HK-2 (cell line): ENCODE measurements at regions not wholly inside any gene's neighbourhood (a gene's known extent, or its start where the extent isn't known, plus 50 kb on each side); places are given as distances from the start of the nearest gene placed in this dataset.

Experiments used
- DNase-seq: peaks from one replicate; pipeline ENCODE4 v3.0.0-alpha.2; 2018; ENCODE audit not compliant: unreplicated experiment

DNA sequence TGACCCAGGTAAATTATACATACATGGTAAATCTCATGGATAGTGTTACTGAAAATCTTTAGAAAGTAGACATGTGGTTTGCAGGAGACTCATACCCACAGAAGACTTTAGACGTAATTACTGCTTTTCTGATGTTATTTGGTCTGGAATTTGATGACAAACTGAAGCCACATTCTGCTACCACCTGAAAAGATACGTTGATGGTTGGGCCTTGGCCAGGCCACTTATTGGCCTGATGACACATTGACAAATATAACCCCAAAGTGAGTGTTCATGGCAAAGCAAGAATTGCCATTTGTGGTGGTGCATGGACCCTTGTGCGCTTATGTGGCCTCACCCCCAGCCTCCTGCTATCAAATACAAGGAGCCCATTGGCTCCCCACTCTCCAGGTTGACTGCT, 155.6 kb downstream of the METTL4 start:
- no peak for DNase-seq

DNA sequence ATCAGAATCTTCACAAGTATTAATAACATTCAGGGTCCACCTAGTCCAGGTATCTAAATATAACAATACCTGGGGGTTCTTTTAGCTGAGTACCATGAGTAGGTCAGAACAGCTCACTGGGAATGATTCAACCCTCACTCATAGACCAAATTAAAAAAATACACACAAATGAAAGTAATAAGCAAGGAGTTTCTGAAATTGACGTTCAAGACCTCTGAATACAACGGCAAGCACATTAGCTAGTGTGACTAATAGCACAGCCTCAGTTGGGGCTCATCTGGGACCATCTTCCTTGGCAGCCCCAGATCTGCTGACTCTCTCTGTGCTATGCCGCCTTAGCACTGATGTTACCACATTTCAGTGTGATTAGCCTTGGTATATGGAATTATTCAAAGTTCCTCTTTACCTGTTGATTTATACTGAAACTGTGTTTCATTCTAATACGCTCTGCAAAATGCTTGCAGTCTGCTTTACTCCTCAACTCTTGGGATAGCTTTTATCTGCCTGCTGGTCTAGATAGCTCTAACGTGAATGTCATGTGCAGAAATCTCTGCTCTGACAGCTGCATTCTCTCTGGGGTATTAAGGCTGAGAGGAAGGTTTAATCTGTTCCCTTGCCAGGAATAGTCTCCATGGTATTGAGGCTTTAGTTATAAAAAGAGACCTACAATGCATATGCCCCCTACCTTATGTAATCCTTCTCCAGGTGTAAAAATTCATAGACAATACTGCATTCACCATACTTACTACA, 153.3 kb downstream of the METTL4 start:
- DNase-seq: no peak

DNA sequence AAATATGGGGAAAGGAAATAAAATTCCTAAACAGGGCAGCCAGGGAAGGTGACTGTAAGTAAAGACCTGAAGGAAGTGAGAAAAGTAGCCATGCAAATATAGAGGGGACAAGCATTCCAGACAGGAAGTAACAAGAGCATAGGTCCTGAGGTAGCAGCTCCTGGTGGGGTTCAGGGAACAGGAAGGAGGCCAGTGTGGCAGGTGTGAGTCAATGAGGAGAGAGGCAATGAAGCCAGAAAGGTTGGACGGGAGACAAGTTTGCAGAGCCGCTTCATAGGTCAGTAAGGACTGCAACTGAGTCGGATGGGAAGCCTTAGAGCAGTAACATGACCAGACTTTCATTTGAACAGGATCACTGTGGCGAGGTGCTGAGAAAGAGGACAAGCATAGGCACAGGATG, 150.9 kb downstream of the METTL4 start:
- DNase-seq: no peak

DNA sequence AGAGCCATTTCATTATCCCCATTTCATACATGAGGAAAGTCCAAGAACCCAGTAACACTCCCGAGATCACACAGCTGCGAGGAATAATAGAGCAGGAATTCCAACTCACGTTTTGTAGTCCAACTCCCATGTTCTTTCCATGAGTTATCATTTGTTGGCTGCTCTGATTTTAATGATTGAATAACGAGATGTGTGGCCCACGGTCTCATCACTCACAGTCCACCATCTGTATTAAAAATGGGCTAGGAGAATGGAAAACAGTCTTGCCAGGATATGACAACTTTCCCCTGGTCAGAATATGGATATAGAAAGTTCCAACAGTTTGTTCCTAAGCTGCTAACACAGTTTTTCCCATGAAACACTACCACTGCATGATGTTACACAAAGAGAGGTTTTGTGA, 147.5 kb downstream of the METTL4 start:
- no peak for DNase-seq

DNA sequence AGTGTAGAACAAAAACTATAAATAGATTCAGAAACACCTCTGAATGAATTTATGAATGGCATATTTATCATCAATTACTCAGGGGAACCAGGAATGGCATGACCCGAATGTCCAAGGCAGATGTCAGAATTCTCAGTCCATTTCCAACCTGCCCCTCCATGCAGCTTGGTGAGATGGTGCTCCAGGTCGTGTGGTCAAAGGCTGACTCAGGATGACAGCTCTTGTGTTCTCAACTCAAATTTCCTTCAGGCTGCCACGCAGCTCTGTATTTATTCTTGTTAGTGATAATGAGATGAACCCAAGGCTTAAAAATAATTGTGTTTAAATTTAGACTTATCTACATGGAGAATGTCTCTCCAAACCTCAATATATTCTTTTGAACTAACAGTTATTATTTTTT, 146.9 kb downstream of the METTL4 start:
- no peak for DNase-seq

DNA sequence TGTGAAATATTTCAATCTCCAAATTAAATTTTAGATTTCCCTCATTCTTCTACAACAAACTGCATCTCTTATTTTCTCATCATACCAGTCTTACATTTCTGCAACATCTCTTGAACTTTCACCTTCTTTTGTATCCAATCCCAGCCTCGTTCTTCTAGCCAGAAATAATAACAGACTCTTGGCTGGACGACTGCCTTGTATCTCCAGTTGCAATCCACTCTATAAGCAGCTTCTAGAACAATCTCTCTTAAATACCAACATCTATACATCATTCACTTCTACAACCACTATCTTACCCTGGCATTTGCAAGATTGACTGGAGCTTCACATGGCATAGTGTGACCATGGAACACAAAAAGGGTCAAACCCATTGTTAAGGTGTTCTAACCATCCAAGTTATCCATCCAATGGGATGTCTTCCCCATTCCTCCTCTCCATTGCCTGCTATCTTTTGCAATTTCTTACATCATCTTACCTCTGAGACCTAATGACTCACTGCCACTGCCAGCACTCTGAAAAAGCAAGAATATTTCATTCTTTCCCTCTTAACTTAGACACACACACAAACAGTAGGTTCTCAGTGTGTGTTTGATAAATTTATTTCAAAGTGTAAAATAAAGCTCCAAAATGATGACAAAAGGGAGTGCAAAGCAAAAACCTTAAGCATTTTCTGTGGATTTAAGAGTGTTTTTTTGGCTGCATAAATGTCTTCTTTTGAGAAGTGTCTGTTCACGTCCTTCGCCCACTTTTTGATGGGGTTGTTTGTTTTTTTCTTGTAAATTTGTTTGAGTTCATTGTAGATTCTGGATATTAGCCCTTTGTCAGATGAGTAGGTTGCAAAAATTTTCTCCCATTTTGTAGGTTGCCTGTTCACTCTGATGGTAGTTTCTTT, 145.6 kb downstream of the METTL4 start:
- DNase-seq: no peak

DNA sequence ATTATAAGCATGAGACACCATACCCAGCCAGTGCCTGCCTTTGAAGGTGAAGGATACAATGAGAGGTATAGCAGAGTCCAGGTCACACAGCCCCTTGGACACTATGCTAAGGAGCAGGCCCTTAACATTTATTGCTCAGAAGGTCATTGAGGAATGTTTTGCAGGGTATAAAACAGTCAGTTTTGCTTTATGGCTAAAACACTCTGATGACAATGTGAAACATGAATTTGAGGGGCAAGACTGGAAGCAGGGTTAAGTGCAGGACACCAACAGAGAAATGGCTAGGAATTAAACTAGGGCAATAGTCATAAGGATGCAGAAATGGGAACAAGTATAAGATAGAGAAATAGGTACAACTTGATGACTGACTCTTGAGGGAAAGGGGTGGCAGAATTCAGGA, 141.1 kb downstream of the METTL4 start:
- DNase-seq: no peak

DNA sequence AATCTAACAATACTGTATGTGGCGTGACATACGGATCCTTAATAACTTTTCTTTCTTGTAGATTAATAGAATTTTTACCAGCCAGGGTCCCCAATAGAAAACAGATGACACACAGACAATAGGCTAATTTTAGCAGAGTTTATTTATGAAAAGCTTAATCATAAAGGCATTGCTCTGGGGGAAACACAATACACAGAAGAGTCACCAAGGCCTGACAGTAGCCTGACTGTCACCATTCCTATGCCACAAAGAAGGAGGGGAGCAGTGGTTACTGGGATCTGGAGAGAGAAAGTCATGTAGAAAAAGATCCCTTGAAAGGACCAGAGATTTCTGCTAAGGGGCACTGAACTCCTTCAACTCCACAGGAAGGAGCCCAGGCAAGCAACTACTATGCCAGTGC, 139.5 kb downstream of the METTL4 start:
- no peak for DNase-seq

DNA sequence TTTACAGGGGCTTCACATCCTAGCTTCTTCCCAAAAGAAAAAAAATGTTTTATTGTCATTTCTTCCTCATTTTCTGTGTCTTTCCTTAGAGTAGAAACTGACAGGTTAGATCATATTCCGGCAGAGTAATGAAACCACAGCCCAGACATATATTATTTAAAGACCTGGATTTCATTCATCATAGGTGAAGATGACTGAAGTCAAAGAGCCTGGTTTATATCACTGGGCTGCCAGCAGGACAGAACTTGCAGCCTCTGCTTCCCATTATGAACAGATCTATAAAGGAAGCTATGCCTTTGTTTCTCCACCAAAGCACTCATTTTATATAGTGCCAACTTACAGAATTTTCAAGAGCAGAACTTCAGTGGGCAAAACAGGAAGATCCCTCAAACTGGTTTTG, 137.9 kb downstream of the METTL4 start:
- no peak for DNase-seq

DNA sequence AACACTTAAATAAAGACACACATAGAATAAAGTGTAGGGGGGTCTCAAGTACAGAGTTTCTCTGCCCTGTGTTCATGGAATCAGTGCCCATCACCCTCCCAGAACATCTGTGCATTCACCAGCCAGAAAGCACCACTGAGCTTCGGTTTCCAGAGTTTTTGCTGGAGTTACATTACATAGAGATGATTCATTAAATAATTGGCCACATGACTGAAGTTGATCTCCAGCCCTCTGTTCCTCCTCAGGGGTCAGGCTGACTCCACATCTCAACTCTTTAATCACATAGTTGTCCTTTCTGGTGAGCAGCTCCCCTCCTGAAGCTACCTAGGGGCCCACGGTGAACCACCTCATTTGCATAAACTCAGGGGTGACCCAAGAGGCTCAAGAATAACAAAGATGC, 129.8 kb downstream of the METTL4 start:
- DNase-seq: no peak

DNA sequence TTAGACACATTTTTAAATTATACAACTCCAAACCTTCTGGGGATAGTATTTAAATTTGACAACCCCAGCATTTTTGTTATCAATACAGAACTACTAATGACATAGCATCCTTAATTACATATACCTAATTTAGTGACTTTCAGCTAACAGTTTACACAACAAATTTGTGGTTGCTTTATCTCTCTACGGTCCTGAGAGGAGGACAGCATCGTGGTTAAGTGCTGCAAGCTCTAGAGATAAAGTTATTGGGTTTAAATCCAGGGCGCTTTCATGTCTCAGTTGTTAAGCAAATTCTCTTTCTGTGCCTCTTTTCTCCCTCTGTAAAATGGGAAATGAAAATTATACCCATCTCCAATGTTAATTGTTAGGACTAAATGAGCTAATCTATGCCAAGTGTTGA, 129.3 kb downstream of the METTL4 start:
- no peak for DNase-seq

DNA sequence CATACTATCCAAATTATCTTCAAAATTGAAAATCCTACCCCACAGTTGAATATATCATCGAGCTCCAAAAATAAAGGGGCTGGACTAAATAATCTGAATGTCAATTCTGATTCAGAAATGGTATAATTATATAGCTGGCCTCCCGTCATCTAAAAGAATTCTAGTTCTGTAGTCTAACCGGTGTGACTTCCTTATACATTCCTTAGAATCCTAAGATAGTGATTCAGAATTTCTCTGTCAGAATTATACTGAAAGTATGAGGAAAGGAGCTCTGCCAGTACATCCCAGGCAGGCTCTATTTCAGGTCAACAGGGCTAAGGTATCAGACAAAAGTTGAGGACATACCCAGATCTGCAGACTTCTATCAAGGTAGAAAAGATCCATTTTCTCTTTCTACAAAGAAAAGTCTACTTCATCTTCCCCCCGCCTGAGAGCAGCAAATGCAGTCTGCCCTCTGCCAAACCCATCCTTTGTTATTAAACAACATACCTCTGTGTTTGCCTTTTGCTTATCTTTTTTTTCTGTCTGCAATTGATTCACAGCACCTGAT, 128.5 kb downstream of the METTL4 start:
- DNase-seq: no peak

DNA sequence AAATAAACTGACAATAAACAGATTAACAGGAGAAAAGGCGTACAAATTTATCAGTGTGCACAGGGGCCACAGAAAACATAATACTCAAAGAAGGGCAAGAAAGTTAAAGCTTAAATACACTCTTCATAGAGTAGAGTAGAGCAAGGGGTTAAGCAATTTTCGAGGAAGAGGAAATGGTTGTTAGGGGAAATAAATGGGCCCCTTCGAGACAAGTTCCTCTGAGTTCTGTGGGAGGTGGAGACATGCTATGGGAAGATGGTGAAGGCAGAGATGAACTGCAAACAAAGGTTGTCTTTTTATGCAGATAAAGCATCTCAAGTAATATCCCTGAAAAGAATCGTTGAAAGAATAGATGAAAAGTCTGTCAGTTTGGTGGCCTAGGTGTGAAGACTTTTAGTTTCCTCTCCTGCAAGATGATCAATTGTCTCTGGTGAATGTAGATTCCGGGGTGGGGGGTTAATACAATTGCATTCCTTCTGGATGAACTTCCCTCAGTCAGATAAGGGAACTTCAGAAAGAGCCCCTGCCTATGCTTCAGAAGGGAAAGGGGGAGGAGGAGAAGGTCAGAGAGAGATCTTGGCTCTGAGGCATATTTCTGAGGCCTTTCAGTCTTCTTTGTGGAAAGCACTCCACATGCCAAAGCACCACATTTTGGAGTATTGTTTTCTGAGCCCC, 127.0 kb downstream of the METTL4 start:
- DNase-seq: no peak

DNA sequence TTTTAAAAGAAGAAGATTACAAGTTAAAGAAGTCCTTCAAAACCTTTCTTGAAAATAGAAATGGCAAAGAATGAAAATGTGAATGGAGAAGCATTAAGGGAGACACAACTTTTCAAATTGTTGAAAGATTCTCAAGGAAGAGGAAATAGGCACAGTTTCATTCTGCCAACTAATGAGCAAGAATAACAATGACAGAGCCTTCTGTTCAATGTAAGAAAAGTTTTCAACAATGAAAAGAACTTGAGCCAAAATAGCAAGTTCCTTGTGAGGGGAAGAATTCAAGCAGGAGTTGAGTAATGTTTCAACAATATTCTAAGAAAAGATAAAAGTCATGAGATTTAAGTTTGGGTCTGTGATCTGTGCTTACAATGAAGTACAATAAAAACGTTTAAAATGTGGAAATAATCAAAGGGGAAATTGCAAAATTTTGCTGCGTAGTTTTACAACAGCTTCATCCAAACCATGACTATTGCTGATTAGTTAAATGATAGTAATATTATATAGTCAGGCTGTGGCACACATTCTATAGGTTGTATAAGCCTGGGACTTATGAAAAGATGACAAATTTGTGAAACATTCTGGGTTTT, 122.6 kb downstream of the METTL4 start:
- no peak for DNase-seq

DNA sequence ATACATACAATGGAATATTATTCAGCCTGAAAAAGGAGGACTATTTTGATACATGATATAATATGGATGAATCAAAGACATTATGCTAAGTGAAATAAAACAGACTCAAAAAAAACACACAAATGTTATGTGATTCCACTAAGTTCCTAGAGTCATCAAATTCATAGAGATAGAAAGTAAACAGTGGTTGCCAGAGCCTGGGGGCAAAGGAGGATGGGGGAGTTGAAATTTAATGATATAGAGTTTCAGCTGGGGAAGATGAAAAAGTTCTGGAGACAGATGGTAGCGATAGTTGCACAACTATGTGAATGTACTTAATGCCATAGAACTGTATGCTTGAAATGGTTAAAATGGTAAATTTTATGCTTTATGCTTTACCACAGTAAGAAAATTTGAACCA, 119.7 kb downstream of the METTL4 start:
- no peak for DNase-seq

DNA sequence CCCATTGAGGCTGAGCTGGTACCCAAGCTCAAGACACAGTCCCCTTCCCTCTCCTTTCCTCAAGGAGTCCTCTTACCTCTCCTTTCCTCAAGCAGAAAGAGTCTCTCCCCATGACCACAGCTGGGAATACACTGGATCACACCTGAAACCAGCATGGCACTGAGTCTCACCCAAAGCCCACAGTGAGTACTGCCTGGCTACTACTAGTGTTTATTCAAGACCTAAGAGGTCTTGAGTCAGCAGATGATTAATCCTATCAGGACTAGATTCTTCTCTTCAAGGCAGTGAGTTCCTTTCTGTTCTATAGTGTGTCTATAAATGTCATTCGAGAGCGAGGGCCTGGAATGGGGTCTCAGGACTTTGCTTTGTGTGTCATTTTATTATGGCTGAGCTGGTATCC, 111.4 kb downstream of the METTL4 start:
- DNase-seq: no peak

DNA sequence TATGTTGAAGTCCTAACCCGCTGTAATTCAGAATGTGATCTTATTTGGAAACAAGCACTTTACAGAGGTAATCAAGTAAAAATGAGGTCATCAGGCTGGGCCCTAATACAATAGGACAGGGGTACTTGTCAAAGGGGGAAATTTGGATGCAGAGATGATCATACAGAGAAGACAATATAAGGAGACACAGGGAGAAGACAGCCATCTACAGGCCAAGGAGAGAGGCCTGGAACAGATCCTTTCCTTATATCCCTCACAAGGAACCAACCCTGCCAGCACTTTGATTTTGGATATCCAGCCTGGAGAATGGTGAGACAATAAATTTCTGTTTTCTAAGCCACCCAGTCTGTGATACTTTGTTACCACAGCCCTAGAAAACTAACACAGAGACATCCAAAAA, 104.3 kb downstream of the METTL4 start:
- DNase-seq: no peak

DNA sequence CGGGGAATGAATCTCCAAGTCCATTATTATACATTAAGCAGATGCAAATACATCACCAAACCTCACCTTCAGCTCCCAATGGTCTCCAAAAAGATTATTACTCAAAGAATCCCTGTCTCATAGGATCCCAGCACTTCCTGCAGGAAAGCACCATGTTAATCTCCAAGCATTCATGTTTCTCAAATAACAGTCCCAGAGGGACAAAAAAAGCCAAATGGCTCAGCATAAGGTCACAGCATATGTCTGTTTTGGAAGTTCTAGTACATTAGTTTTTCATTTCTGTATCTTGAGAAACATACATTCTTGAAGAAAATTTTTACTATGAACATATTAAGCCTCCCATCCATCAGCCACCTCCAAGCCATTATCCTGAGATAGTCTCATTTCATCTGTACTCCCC, 103.3 kb downstream of the METTL4 start:
- DNase-seq: no peak

DNA sequence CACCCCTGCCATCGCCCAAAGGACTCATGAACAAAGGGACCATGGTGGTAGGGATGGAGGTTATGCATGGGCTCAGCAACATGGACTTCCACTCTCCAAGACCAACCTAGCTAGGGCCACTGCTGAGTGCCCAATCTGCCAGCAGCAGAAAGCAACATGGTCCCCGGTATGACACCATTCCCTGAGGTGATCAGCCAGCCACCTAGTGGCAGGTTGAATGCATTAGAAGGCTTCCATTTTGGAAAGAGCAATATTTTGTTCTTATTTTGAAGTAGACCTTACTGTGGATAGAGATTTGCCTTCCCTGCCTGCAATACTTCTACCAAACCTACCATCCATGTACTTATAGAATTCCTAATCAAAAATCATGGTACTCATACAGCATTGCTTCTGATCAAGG, 99.8 kb downstream of the METTL4 start:
- no peak for DNase-seq

DNA sequence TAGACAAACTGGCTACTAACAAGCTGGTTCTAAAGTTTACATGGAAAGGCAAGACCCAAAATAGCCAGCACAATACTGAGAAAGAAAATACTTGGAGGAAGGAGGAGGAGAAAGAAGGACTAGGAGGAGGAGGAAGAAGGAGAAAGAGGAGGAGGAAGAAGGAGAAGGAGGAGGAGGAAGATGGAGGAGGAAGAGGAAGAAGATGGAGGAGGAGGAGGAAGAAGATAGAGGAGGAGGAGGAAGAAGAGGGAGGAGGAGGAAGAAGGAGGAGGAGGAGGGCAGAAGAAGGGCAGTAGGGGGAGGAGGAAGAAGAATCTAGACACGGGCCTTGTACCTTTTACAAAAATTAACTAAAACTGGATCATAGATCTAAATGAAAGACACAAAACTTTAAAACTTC, 92.6 kb downstream of the METTL4 start:
- no peak for DNase-seq

DNA sequence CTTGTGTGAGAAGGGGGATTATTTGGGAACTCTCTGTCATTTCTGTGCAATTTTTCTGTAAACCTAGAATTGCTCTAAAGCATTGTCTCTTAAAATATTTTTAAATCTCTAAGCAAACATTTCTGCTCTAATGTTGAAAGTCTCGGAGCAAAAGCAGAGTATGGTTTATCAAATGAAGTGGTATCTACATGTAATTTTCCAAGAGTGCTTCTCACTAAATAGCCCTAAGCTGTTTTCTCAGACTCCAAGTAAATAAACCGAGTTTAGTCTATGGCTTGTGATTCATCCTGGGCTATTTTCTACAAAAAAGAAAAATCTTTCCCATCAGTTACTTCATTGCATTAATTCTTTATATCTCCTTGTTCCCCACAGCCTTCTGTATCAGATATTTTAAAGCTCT, 90.8 kb downstream of the METTL4 start:
- no peak for DNase-seq
